ENCODE measurements at regions not wholly inside any gene's neighbourhood (a gene's known extent, or its start where the extent isn't known, plus 50 kb on each side); places are given as distances from the start of the nearest gene placed in this dataset.

- DNase-seq = no peak
Observed at GRCh38 chr15:94677202-94677790, 445.9 kb downstream of the MCTP2 start.

- no peak for DNase-seq
Observed at GRCh38 chr15:94682171-94682570, 450.8 kb downstream of the MCTP2 start.

GRCh38 chr15:94683902-94684301 lies 452.5 kb downstream of the MCTP2 start:
- DNase-seq = no peak

- DNase-seq = no peak
Observed at GRCh38 chr15:94691169-94691568, 459.8 kb downstream of the MCTP2 start.

- DNase-seq = no peak
Observed at GRCh38 chr15:94692710-94693109, 461.3 kb downstream of the MCTP2 start.

GRCh38 chr15:94700211-94700610 lies 468.9 kb downstream of the MCTP2 start:
- DNase-seq = no peak

- DNase-seq = no peak
Observed at GRCh38 chr15:94701281-94701985, 470.1 kb downstream of the MCTP2 start.

GRCh38 chr15:94703596-94703995 lies 472.2 kb downstream of the MCTP2 start:
- no peak for DNase-seq

GRCh38 chr15:94704421-94704820 lies 473.1 kb downstream of the MCTP2 start:
- no peak for DNase-seq

- no peak for DNase-seq
Observed at GRCh38 chr15:94704946-94705345, 473.6 kb downstream of the MCTP2 start.

GRCh38 chr15:94709319-94709718 lies 478.0 kb downstream of the MCTP2 start:
- no peak for DNase-seq

- no peak for DNase-seq
Observed at GRCh38 chr15:94722024-94722636, 490.8 kb downstream of the MCTP2 start.

GRCh38 chr15:94723801-94724200 lies 492.4 kb downstream of the MCTP2 start:
- DNase-seq = no peak

GRCh38 chr15:94731286-94731685 lies 499.9 kb downstream of the MCTP2 start:
- no peak for DNase-seq

GRCh38 chr15:94734460-94734859 lies 503.1 kb downstream of the MCTP2 start:
- DNase-seq = no peak

GRCh38 chr15:94736236-94736635 lies 504.9 kb downstream of the MCTP2 start:
- no peak for DNase-seq

- DNase-seq = no peak
Observed at GRCh38 chr15:94739639-94740038, 508.3 kb downstream of the MCTP2 start.

- DNase-seq = no peak
Observed at GRCh38 chr15:94740469-94740868, 509.1 kb downstream of the MCTP2 start.

GRCh38 chr15:94743668-94744067 lies 512.3 kb downstream of the MCTP2 start:
- no peak for DNase-seq

- DNase-seq = no peak
Observed at GRCh38 chr15:94744080-94744793, 512.9 kb downstream of the MCTP2 start.

GRCh38 chr15:94745371-94745770 lies 514.0 kb downstream of the MCTP2 start:
- no peak for DNase-seq

GRCh38 chr15:94747510-94747909 lies 516.1 kb downstream of the MCTP2 start:
- DNase-seq = no peak

All from muscle of arm (tissue), 1 donor.